GM13976 (cell line): ENCODE measurements at regions not wholly inside any gene's neighbourhood (a gene's known extent, or its start where the extent isn't known, plus 50 kb on each side); places are given as distances from the start of the nearest gene placed in this dataset.
"Not testable (repeated sequence)": the region's sequence is repeated elsewhere in the genome, so short reads cannot be mapped to it uniquely, and the experiment has no call there.

Experiments
- DNase-seq: peaks from one replicate; pipeline ENCODE4 v3.0.0; 2012; ENCODE audit warnings: low spot score
- CTCF ChIP-seq: IDR thresholded peaks from 2 replicates; pipeline ENCODE4 v1.5.1; 2012; ENCODE audit warnings: borderline replicate concordance, mild to moderate bottlenecking; ENCODE audit not compliant: insufficient read depth; ENCODE audit errors: extremely low read depth, missing control alignments, control extremely low read depth
- in situ Hi-C: fragments of 300-500 bp; cut with MboI; formaldehyde crosslinking; loops from one replicate; pipeline ENCODE4 v1.12.0; 2022; ENCODE audit warnings: low sequenced_read_pairs, mixed read lengths, inconsistent platforms; ENCODE audit not compliant: unreplicated experiment

- no peak for TF ChIP-seq CTCF
- DNase-seq, result no peak
- in situ Hi-C loops, result no loop called here
Observed at GRCh38 chr15:70589728-70590127, 173.6 kb downstream of the UACA start.

- DNase-seq, result no peak
- no peak for TF ChIP-seq CTCF
- in situ Hi-C loops, result no loop called here
Observed at GRCh38 chr15:70589221-70589620, 174.1 kb downstream of the UACA start.

- TF ChIP-seq CTCF, result no peak
- DNase-seq, result no peak
- in situ Hi-C loops, result no loop called here
Observed at GRCh38 chr15:70588613-70589012, 174.7 kb downstream of the UACA start.

- DNase-seq, result no peak
- in situ Hi-C loops, result no loop called here
- no peak for TF ChIP-seq CTCF
Observed at GRCh38 chr15:70587896-70588567, 175.3 kb downstream of the UACA start.

- in situ Hi-C loops, result not testable (repeated sequence)
Observed at GRCh38 chr15:70587012-70587634, 176.2 kb downstream of the UACA start.

GRCh38 chr15:70586241-70586640 is 177.1 kb downstream of the UACA start:
- in situ Hi-C loops, result no loop called here
- TF ChIP-seq CTCF, result no peak
- DNase-seq, result no peak

More at GRCh38 chr15:70587012-70587634, 176.2 kb downstream of the UACA start:
- not testable (repeated sequence) for DNase-seq

- in situ Hi-C loops, result no loop called here
- DNase-seq, result no peak
- TF ChIP-seq CTCF, result no peak
Observed at GRCh38 chr15:70585707-70586034, 177.7 kb downstream of the UACA start.
